ENCODE measurements at regions not wholly inside any gene's neighbourhood (a gene's known extent, or its start where the extent isn't known, plus 50 kb on each side); places are given as distances from the start of the nearest gene placed in this dataset.

- Histone ChIP-seq H3K79me2 (ENCODE audit: insufficient read depth, low read depth, low read length) (no peaks in the 10 kb centered on the region), H3K4me2 (ENCODE audit: low read length) (no peak overlapping the region), H3K9me3 (ENCODE audit: low read length) (no peaks in the 10 kb centered on the region), H2AFZ (ENCODE audit: low read length) (no peak overlapping the region), H3K4me3 (ENCODE audit: low read depth, low read length, poor library complexity, severe bottlenecking) (no peak overlapping the region), H3K36me3 (ENCODE audit: insufficient read depth, low read length) (no peaks in the 10 kb centered on the region), H4K20me1 (ENCODE audit: insufficient read depth, low read length) (no peaks in the 10 kb centered on the region), H3K4me1 (ENCODE audit: insufficient read depth, low read length, poor library complexity, severe bottlenecking) (no peaks in the 10 kb centered on the region), H3K27ac (ENCODE audit: low read depth, low read length, poor library complexity, severe bottlenecking) (no peak overlapping the region), H3K9me2 (ENCODE audit: insufficient read depth, low read length) (no peaks in the 10 kb centered on the region)
- POLR2A ChIA-PET: interaction anchor here (0.6 kb wide), 1 partner anchor 210 kb away, joined by 3 read pairs; no protein-coding TSS in a partner anchor
- no peak for TF ChIP-seq EZH2phosphoT487 (IDR thresholded peaks at IDR 0.05; ENCODE audit: borderline replicate concordance, low read depth, low read length)
- no peak for TF ChIP-seq CTCF (conservative IDR thresholded peaks at IDR 0.05; ENCODE audit: low read length)
- no TSS peak for BruUV-seq (replicated peaks)
- no peak for DNase-seq (ENCODE audit: low spot score)
- CTCF ChIA-PET (ENCODE audit: unreplicated experiment): interaction anchor here (1.0 to 1.5 kb wide), 2 partner anchors 11 to 31 kb away, joined by 3 read pairs; no protein-coding TSS in a partner anchor
- intact Hi-C loops (cut with micrococcal nuclease; ENCODE audit: unreplicated experiment): no loop called here
Measured at GRCh38 chr4:153095448-153096204, 108.6 kb upstream of the TRIM2 start.

DNA sequence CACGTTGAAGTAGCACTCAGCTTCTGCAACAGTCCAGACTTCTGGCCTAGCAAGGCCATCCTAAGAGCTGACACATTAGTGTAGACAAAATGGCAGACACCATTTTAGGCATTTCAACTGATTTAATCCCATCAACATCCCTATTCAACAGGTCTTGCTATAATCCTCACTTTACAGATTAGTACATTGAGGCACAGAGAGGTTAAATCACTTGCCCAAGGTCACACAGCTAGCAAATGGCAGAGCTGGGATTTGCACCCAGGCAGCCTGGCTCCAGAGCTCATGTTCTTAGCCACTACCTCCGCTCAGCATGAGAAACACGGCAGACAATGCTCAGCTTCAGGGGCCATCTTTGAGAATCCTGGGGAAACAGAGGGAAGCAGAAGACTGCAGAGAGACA, 107.9 kb upstream of the TRIM2 start:
- Histone ChIP-seq H2AFZ (ENCODE audit: low read length) (no peak overlapping the region), H3K4me3 (ENCODE audit: low read depth, low read length, poor library complexity, severe bottlenecking) (no peak overlapping the region), H3K79me2 (ENCODE audit: insufficient read depth, low read depth, low read length) (no peaks in the 10 kb centered on the region), H3K27ac (ENCODE audit: low read depth, low read length, poor library complexity, severe bottlenecking) (no peak overlapping the region), H3K9me3 (ENCODE audit: low read length) (no peaks in the 10 kb centered on the region), H3K9me2 (ENCODE audit: insufficient read depth, low read length) (no peaks in the 10 kb centered on the region), H3K4me1 (ENCODE audit: insufficient read depth, low read length, poor library complexity, severe bottlenecking) (no peaks in the 10 kb centered on the region), H3K36me3 (ENCODE audit: insufficient read depth, low read length) (no peaks in the 10 kb centered on the region), H4K20me1 (ENCODE audit: insufficient read depth, low read length) (no peaks in the 10 kb centered on the region), H3K4me2 (ENCODE audit: low read length) (no peak overlapping the region)
- intact Hi-C loops (cut with micrococcal nuclease; ENCODE audit: unreplicated experiment): no loop called here
- ChIA-PET CTCF (ENCODE audit: unreplicated experiment) (interaction anchor here (1.0 kb wide), 1 partner anchor 10 kb away, joined by 3 read pairs; no protein-coding TSS in a partner anchor), POLR2A (interaction anchor here (0.6 to 0.7 kb wide), 2 partner anchors 210 to 1422 kb away, joined by 3 read pairs; no protein-coding TSS in a partner anchor)
- TF ChIP-seq EZH2phosphoT487 (IDR thresholded peaks at IDR 0.05; ENCODE audit: borderline replicate concordance, low read depth, low read length): no peak
- no peak for TF ChIP-seq CTCF (conservative IDR thresholded peaks at IDR 0.05; ENCODE audit: low read length)
- DNase-seq (ENCODE audit: low spot score): no peak
- no TSS peak for BruUV-seq (replicated peaks)

DNA sequence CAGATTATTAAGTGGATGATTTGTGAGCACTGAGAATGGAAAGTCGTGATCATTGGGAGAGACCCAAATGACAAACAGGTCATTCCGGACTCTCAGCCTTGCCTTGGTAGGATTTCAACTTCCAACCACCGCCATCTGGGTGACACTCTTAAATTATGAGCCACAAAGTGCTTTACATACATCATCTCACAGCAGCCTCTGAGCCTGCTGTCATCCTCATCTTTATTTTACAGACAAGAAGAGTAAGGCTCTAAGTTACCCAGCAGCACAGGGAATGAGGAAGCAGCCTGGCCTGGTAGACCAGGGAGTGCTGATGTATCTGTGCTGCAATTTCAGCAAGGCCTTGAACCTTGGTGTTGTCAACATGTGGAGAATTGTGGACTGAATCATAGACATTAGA, 105.8 kb upstream of the TRIM2 start:
- intact Hi-C loops (cut with micrococcal nuclease; ENCODE audit: unreplicated experiment): no loop called here
- H3K4me3 ChIP-seq (ENCODE audit: low read depth, low read length, poor library complexity, severe bottlenecking): no peak overlapping the region
- no peak overlapping the region for H3K27ac ChIP-seq (ENCODE audit: low read depth, low read length, poor library complexity, severe bottlenecking)
- H3K36me3 ChIP-seq (ENCODE audit: insufficient read depth, low read length): no peaks in the 10 kb centered on the region
- H3K79me2 ChIP-seq (ENCODE audit: insufficient read depth, low read depth, low read length): no peaks in the 10 kb centered on the region
- no peaks in the 10 kb centered on the region for H3K9me3 ChIP-seq (ENCODE audit: low read length)
- CTCF ChIA-PET (ENCODE audit: unreplicated experiment): no interaction called here
- no peak overlapping the region for H2AFZ ChIP-seq (ENCODE audit: low read length)
- TF ChIP-seq CTCF (conservative IDR thresholded peaks at IDR 0.05; ENCODE audit: low read length): no peak
- TF ChIP-seq EZH2phosphoT487 (IDR thresholded peaks at IDR 0.05; ENCODE audit: borderline replicate concordance, low read depth, low read length): no peak
- no TSS peak for BruUV-seq (replicated peaks)
- no peaks in the 10 kb centered on the region for H4K20me1 ChIP-seq (ENCODE audit: insufficient read depth, low read length)
- DNase-seq (ENCODE audit: low spot score): no peak
- H3K4me1 ChIP-seq (ENCODE audit: insufficient read depth, low read length, poor library complexity, severe bottlenecking): no peaks in the 10 kb centered on the region
- POLR2A ChIA-PET: interaction anchor here (1.2 to 1.8 kb wide), 2 partner anchors 9 kb away, joined by 6 to 9 read pairs; no protein-coding TSS in a partner anchor
- H3K9me2 ChIP-seq (ENCODE audit: insufficient read depth, low read length): no peaks in the 10 kb centered on the region
- no peak overlapping the region for H3K4me2 ChIP-seq (ENCODE audit: low read length)

Data from OCI-LY7 (cell line).